ENCODE measurements at regions not wholly inside any gene's neighbourhood (a gene's known extent, or its start where the extent isn't known, plus 50 kb on each side); places are given as distances from the start of the nearest gene placed in this dataset.

DNA sequence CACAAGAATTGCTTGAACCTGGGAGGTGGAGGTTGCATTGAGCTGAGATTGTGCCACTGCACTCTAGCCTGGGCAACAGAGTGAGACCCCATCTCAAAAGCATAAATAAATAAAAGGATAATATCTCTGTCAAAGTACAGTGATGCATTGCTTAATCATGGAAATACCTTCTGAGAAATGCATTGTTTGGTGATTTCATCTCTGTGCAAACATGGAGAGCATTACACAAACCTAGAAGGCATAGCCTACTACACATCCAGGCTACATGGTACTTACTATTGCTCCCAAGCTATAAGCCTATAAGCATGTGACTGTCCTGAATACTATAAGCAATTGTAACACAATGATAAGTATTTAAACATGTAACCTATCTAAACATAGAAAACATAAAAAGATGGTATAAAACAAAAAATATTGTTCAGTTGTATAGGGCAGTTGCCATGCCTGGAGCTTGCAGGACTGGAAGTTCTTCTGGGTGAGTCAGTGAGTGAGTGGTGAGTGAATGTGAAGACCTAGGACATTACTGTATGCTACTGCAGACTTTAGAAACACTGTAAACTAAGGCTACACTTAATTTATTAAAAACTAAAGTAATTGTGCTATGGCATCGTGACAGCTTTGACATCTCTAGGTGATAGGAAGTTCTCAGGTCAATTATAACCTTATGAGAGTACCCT, 93.6 kb upstream of the SNRPN start:
- Histone ChIP-seq H4K8ac (replicated peaks; ENCODE audit: insufficient read length, low read depth, low read length) (no peak overlapping the region), H4K91ac (ENCODE audit: insufficient read length, low read depth, low read length) (no peak overlapping the region), H3K4me2 (ENCODE audit: insufficient read depth, insufficient read length, low read length) (no peak overlapping the region), H2BK15ac (ENCODE audit: low read depth, low read length) (no peak overlapping the region), H3K4ac (ENCODE audit: low read depth, low read length) (no peak overlapping the region), H2BK12ac (ENCODE audit: insufficient read length, low read depth, low read length) (no peak overlapping the region), H4K20me1 (ENCODE audit: control insufficient read depth, insufficient read depth, insufficient read length) (no peaks in the 10 kb centered on the region), H2AFZ (ENCODE audit: low read length) (no peak overlapping the region), H2BK20ac (ENCODE audit: low read depth, low read length, poor library complexity, severe bottlenecking) (no peak overlapping the region), H3K79me2 (ENCODE audit: insufficient read depth, low read length) (no peaks in the 10 kb centered on the region), H3K14ac (ENCODE audit: insufficient read depth, low read length) (no peak overlapping the region), H3K18ac (ENCODE audit: insufficient read length, low read depth, low read length) (no peak overlapping the region), H3T11ph (ENCODE audit: low read length) (no peak overlapping the region), H3K56ac (ENCODE audit: insufficient read length, low read depth, low read length) (no peak overlapping the region), H3K9me3 (ENCODE audit: control insufficient read depth, low read depth, low read length) (peaks cover 7% of the 10 kb centered on the region), H2BK5ac (ENCODE audit: insufficient read length, low read length) (no peak overlapping the region), H3K27ac (ENCODE audit: insufficient read length, low read depth, low read length) (no peak overlapping the region), H4K5ac (ENCODE audit: insufficient read length, low read depth, low read length) (no peak overlapping the region), H3K4me1 (ENCODE audit: insufficient read depth, low read length) (no peaks in the 10 kb centered on the region), H3K79me1 (ENCODE audit: insufficient read depth, low read depth, low read length, poor library complexity, severe bottlenecking) (no peaks in the 10 kb centered on the region), H2AK5ac (ENCODE audit: insufficient read length, low read length) (no peak overlapping the region), H3K23me2 (ENCODE audit: insufficient read length, low read depth, low read length, poor library complexity, severe bottlenecking) (no peaks in the 10 kb centered on the region), H3K27me3 (ENCODE audit: insufficient read depth, low read length) (no peaks in the 10 kb centered on the region), H2BK120ac (ENCODE audit: low read depth, low read length, poor library complexity, severe bottlenecking) (no peak overlapping the region), H3K23ac (ENCODE audit: insufficient read length, low read depth, low read length) (no peak overlapping the region), H3K9ac (ENCODE audit: extremely low read depth, insufficient read length, low read length) (no peak overlapping the region)
- H3K9me3 Mint-ChIP-seq: peaks cover 67 to 70% of the 10 kb centered on the region in 2 experiments
- no peak overlapping the region for H3K4me3 Mint-ChIP-seq
- peaks cover 5 to 7% (median 6%) of the 10 kb centered on the region in 3 experiments for H3K36me3 Mint-ChIP-seq (ENCODE audit: insufficient read depth in 1 of 3, low read depth in 3 of 3)
- no peak overlapping the region for H3K27ac Mint-ChIP-seq
- no peaks in the 10 kb centered on the region for H3K27me3 Mint-ChIP-seq (ENCODE audit: low read depth)
- no CpG with 5 or more reads among the region's 1 CpG for WGBS (ENCODE audit: extremely low coverage, insufficient read length, low lambda C conversion rate)
- TF ChIP-seq, protein P1, sequence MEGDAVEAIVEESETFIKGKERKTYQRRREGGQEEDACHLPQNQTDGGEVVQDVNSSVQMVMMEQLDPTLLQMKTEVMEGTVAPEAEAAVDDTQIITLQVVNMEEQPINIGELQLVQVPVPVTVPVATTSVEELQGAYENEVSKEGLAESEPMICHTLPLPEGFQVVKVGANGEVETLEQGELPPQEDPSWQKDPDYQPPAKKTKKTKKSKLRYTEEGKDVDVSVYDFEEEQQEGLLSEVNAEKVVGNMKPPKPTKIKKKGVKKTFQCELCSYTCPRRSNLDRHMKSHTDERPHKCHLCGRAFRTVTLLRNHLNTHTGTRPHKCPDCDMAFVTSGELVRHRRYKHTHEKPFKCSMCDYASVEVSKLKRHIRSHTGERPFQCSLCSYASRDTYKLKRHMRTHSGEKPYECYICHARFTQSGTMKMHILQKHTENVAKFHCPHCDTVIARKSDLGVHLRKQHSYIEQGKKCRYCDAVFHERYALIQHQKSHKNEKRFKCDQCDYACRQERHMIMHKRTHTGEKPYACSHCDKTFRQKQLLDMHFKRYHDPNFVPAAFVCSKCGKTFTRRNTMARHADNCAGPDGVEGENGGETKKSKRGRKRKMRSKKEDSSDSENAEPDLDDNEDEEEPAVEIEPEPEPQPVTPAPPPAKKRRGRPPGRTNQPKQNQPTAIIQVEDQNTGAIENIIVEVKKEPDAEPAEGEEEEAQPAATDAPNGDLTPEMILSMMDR (conservative IDR thresholded peaks at IDR 0.05): no peak
- no peak for DNase-seq
- H3K4me1 Mint-ChIP-seq: peaks cover 36 to 45% of the 10 kb centered on the region in 2 experiments

Data from H9 (cell line).